Esophagus squamous epithelium (tissue), 5 donors: ENCODE measurements at regions not wholly inside any gene's neighbourhood (a gene's known extent, or its start where the extent isn't known, plus 50 kb on each side); places are given as distances from the start of the nearest gene placed in this dataset.

Experiments used
- DNase-seq: peaks from one replicate; lab custom pipeline; 2025; lab: John Stamatoyannopoulos, UW
- H3K27ac ChIP-seq, 4 donors: fragments of 200-600 bp; sonication (generic); one replicate each; pipeline ENCODE4 v1.5.1; 2016 to 2019; ENCODE audit warnings: mild to moderate bottlenecking in 1 of 4
- H3K27me3 ChIP-seq, 4 donors: fragments of 200-600 bp; sonication (generic); 1 replicate in 3 of 4; 2 replicates in 1 of 4; pipeline versions ENCODE4 v1.5.1 to v1.6.0; 2017 to 2021; ENCODE audit warnings: antibody characterized with exemption in 1 of 4
- H3K36me3 ChIP-seq, 3 donors: fragments of 200-600 bp; sonication (generic); one replicate each; pipeline ENCODE4 v1.5.1; 2016 to 2019
- H3K4me1 ChIP-seq, 3 donors: fragments of 200-600 bp; sonication (generic); one replicate each; pipeline ENCODE4 v1.5.1; 2017 to 2019
- H3K4me3 ChIP-seq, 4 donors: fragments of 200-600 bp; sonication (generic); 1 replicate in 3 of 4; 2 replicates in 1 of 4; pipeline ENCODE4 v1.5.1; 2016 to 2019; ENCODE audit warnings: mild to moderate bottlenecking in 2 of 4, moderate library complexity in 1 of 4
- H3K9me3 ChIP-seq, 3 donors: fragments of 200-600 bp; sonication (generic); one replicate each; pipeline ENCODE4 v1.5.1; 2016 to 2019
- CTCF ChIP-seq, 6 experiments: fragments of 450-650 bp in 4 of 6; fragments of 200-600 bp in 2 of 6; sonication (generic) in 2 of 6; IDR thresholded peaks; one replicate each; pipeline ENCODE4 v1.5.1; 2016 to 2019; ENCODE audit warnings: antibody characterized with exemption in 6 of 6, mild to moderate bottlenecking in 4 of 6, moderate library complexity in 4 of 6
- POLR2A ChIP-seq, 4 donors: fragments of 450-650 bp; IDR thresholded peaks; one replicate each; pipeline ENCODE4 v1.6.1; 2017; ENCODE audit warnings: antibody characterized with exemption in 4 of 4, mild to moderate bottlenecking in 4 of 4, moderate library complexity in 3 of 4
- WGBS, 2 donors: methylation state at CpG; one replicate each; pipeline ENCODE4 v1.1.5; 2018; 5-methylcytosine and 5-hydroxymethylcytosine counted together
- intact Hi-C: fragments of 100-400 bp; cut with DNase I; formaldehyde crosslinking; loops from one replicate; pipeline ENCODE4 v1.15.0; 2022
- donor health status: DM: yes; HTN: yes; CAD: no.

DNA sequence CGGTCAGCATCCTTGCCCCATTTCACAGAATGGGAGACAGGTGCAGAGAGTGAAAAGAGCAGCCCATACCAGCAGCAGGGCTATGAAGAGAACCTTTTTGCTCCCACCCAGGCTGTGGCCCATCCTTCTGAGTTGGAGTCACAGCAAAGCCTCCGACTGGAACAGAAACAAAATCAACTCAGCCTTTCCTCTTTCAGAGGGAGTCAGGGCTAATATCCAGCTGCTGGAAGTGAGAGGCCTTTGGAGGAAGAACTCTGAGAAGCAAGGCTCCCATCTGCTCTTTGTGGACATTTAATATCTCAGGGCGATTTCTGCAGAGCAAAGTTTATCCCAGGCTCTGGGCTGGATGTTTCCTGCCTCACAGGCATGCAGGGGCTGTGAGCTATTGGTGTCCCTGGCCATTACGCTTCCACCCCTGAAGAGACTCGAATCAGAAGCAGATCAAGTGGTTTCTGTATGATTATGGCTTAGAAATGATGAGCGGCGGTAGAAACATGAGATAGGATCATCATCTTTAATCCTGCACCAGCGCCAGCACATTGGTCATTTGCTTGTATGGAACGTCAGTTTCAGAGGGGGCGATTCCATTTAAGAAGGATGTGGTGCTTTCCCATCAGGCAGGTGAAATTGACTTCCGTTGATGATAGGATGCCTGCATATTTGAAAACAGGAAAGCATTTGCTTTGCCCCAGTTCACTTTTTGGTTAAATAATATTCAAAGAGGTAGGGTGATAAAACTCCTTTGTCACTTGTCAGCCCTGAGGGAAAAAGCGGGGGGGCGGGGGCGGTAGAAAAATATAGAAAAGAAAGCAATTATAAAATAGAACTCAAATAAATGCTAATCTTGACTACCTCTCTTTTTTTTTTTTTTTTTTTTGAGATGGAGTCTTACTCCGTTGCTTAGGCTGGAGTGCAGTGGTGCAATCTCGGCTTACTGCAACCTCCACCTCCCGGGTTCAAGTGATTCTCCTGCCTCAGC, 152.4 kb downstream of the LRRC30 start:
- no peaks in the 10 kb centered on the region for H3K36me3 ChIP-seq
- intact Hi-C loops: no loop called here
- no peaks in the 10 kb centered on the region for H3K9me3 ChIP-seq
- no peak overlapping the region for H3K27ac ChIP-seq
- no peaks in the 10 kb centered on the region for H3K4me1 ChIP-seq
- DNase-seq: no peak
- H3K27me3 ChIP-seq: no peaks in the 10 kb centered on the region
- no peak for TF ChIP-seq CTCF (IDR thresholded peaks at IDR 0.05)
- TF ChIP-seq POLR2A (IDR thresholded peaks at IDR 0.05): no peak
- H3K4me3 ChIP-seq: no peak overlapping the region
- WGBS, 2 donors: 70 to 74% methylated on average over 12 to 17 of the region's 17 CpGs

GRCh38 chr18:7388741-7389140, 157.9 kb downstream of the LRRC30 start:
- TF ChIP-seq POLR2A (IDR thresholded peaks at IDR 0.05) (no peak), CTCF (IDR thresholded peaks at IDR 0.05) (no peak)
- WGBS, 2 donors: 36 to 41% methylated on average over 5 of the region's 5 CpGs

DNA sequence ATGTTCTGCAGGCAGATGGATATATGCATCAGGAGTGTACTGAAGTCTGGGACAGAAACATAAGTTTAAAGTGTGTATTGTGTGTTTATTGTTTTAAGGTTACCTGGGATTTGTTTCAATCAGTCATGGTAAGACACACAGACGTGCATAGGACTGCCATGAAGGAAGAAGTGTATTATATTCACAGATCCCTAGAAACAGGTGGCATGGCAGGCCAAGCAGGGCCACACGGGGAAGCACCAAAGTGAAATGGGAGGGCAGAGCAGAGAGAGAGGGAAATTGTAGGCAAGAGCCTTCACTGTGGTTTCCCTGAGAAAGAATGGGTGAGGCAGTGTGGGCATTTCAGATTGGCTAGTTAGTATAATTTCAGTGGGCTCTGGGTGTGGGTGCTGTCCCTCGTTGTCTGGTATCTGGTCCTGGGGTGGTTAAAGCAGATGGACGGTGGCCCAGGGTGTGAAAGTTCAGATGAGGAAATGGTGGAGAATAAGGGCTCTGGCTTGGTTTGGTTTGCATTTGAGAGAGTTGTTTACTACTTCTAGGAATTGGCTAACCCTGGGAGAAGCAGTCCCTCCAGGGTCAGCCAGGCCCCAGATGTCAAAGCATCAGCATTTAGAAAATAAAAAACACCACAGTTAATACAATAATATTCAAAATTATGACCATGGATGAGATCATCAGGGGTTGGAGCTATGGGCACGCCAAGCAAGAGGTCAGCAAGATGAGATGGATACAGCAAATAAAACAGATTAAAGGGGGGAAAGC, 160.0 kb downstream of the LRRC30 start:
- DNase-seq: no peak
- no peak for TF ChIP-seq CTCF (IDR thresholded peaks at IDR 0.05)
- no peak for TF ChIP-seq POLR2A (IDR thresholded peaks at IDR 0.05)
- Histone ChIP-seq H3K36me3 (no peaks in the 10 kb centered on the region), H3K9me3 (no peaks in the 10 kb centered on the region), H3K27ac (no peak overlapping the region), H3K4me3 (no peak overlapping the region), H3K4me1 (peaks cover 0 to 4% (median 0%) of the 10 kb centered on the region in 3 donors), H3K27me3 (no peaks in the 10 kb centered on the region)
- intact Hi-C loops: no loop called here
- 61 to 73% methylated on average over 5 of the region's 5 CpGs for WGBS, 2 donors

More at GRCh38 chr18:7388741-7389140, 157.9 kb downstream of the LRRC30 start:
- no peaks in the 10 kb centered on the region for H3K4me1 ChIP-seq
- no peaks in the 10 kb centered on the region for H3K9me3 ChIP-seq
- no peak overlapping the region for H3K4me3 ChIP-seq
- H3K36me3 ChIP-seq: no peaks in the 10 kb centered on the region
- no peak overlapping the region for H3K27ac ChIP-seq
- no peak for DNase-seq
- intact Hi-C loops: no loop called here
- H3K27me3 ChIP-seq: no peaks in the 10 kb centered on the region

DNA sequence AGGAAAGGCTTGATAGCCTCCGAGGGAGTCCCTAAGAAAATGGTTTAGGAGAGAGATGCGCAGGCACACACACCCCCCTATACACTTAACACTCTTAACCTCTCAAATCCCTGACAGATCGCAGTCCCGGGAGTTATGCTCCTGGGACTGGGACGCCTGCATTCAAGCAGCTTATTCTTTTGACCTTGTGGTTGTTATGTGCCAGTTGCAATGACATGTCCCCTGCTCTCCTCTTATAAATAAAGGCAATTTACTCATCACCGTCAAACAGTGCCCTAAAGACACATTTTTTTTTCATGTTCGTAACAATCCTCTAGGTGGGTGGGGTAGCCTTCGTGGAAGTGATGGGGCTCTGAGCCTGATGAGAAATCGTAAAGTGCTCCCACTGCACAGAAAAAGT, 162.2 kb downstream of the LRRC30 start:
- Histone ChIP-seq H3K4me3 (no peak overlapping the region), H3K27ac (no peak overlapping the region), H3K27me3 (no peaks in the 10 kb centered on the region), H3K4me1 (peaks cover 0 to 4% (median 0%) of the 10 kb centered on the region in 3 donors), H3K9me3 (no peaks in the 10 kb centered on the region), H3K36me3 (no peaks in the 10 kb centered on the region)
- intact Hi-C loops: no loop called here
- no peak for TF ChIP-seq CTCF (IDR thresholded peaks at IDR 0.05)
- TF ChIP-seq POLR2A (IDR thresholded peaks at IDR 0.05): no peak
- 77 to 92% methylated on average over 9 of the region's 9 CpGs for WGBS, 2 donors
- DNase-seq: no peak
